GM12873 (cell line): ENCODE measurements at regions not wholly inside any gene's neighbourhood (a gene's known extent, or its start where the extent isn't known, plus 50 kb on each side); places are given as distances from the start of the nearest gene placed in this dataset.

Experiments
- TF ChIP-seq, protein P1 (sequence below): IDR thresholded peaks from 2 replicates; pipeline ENCODE4 v1.5.1; 2012; ENCODE audit warnings: low read depth, mild to moderate bottlenecking, moderate library complexity, low read length, control low read depth; ENCODE audit not compliant: insufficient read depth; ENCODE audit errors: missing control alignments

DNA sequence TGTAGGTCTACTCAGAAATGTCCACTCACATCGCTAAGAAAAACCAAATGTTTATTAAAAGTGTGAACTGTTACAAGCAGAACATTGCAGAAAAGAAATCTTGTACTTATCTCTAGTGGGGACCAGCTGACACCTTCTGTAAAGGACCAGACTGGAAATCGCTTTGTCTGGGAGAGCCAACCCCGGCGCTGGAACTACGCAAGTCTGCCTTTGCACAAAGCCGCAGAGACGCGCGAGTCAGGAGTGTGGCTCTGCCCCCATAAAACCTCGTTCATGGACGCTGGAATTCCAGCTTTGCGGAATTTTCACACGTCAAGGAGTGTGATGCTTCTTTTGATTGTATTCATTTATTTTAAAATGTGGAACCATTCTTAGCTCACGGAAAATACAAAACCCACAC, 141.9 kb upstream of the SALL3 start:
- TF ChIP-seq, protein P1, sequence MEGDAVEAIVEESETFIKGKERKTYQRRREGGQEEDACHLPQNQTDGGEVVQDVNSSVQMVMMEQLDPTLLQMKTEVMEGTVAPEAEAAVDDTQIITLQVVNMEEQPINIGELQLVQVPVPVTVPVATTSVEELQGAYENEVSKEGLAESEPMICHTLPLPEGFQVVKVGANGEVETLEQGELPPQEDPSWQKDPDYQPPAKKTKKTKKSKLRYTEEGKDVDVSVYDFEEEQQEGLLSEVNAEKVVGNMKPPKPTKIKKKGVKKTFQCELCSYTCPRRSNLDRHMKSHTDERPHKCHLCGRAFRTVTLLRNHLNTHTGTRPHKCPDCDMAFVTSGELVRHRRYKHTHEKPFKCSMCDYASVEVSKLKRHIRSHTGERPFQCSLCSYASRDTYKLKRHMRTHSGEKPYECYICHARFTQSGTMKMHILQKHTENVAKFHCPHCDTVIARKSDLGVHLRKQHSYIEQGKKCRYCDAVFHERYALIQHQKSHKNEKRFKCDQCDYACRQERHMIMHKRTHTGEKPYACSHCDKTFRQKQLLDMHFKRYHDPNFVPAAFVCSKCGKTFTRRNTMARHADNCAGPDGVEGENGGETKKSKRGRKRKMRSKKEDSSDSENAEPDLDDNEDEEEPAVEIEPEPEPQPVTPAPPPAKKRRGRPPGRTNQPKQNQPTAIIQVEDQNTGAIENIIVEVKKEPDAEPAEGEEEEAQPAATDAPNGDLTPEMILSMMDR: no peak

DNA sequence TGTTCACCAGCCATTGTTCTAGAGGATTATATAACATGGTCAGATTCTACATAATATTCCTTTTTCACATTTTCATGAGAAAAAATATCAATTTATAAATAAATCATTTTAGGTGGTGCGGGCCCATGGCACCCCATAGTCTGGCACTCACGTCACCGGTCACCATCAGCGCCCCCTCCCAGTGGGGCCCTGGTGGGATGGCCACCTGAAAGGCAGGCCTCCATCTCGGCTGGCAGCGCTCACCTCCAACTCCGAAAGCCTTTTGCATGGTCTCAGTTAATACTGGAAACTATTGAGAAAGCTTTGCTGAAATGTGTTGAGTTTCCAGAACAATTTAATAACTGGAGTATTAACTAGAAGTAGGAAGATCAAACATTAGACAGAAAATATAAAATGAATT, 141.4 kb upstream of the SALL3 start:
- TF ChIP-seq, protein P1: no peak

DNA sequence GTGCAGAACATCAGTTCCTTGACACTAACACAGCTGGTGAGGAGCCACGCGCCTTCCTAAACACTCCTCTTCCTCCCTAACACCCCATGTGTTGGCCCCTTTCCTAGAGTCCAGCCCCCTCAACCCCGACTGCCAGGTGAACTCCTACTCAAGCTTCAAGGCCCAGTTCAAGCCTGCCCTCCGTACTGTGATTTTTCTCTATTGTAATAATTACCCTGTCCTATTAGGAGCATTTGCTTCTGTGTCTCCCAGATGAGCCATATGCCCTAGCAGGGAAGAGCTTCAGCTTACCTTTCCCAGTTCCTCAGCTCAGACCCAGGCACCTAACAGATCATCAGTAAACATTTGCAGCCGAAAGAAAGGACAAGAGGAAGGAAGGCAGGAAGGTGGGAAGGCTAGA, 130.6 kb upstream of the SALL3 start:
- TF ChIP-seq, protein P1: no peak

DNA sequence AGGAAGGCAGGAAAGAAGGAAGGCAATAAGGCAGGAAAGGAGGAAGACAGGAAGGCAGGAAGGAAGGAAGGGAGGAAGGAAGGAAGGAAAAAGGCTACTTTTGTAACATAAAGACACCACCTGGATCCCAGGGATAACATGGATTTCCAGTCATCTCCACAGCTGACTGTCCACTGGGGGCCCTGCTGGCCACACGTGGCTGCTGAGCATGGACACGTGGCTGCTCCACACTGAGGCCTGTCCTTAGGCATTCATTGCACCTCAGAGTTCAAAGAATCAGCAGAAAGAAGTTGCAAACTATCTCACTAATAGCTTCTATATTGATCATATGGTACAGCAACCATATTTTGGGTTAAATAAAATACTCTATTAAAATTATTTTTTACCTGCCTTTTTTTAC, 130.2 kb upstream of the SALL3 start:
- TF ChIP-seq, protein P1: no peak

DNA sequence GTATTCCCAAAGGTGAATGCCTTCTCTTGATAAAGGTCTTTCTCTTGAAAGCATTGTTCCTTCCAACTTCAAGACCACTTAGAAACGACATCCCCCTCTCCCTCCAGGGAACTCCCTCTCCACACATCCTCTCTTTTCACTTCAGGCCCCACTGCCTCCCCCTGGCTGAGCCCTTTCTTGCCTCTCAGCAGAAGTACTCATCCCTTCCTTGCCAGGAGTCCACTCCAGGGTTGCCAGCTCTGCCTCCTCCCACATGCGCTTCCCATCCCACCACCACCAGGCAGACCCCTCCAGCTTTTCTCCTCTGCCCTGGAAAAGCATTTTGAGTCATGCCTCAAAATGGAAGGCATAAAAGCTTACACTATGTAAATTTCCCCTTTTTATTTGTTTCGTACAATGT, 126.3 kb upstream of the SALL3 start:
- TF ChIP-seq, protein P1: no peak

DNA sequence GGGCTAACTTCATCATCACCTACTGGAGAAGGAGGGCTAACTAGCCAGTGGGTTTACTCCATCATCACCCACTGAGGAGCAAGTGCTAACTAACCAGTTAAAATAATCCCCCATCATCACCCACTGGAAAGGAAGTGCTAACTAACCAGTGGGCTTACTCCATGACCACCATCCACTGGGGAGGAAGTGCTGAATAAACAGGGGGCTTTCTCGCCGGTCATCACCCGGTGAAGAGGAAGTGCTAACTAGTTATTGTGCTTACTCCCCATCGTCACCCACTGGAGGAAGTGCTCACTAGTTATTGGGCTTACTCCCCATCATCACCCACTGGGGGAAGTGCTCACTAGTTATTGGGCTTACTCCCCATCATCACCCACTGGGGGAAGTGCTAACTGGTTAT, 124.4 kb upstream of the SALL3 start:
- TF ChIP-seq, protein P1: no peak

DNA sequence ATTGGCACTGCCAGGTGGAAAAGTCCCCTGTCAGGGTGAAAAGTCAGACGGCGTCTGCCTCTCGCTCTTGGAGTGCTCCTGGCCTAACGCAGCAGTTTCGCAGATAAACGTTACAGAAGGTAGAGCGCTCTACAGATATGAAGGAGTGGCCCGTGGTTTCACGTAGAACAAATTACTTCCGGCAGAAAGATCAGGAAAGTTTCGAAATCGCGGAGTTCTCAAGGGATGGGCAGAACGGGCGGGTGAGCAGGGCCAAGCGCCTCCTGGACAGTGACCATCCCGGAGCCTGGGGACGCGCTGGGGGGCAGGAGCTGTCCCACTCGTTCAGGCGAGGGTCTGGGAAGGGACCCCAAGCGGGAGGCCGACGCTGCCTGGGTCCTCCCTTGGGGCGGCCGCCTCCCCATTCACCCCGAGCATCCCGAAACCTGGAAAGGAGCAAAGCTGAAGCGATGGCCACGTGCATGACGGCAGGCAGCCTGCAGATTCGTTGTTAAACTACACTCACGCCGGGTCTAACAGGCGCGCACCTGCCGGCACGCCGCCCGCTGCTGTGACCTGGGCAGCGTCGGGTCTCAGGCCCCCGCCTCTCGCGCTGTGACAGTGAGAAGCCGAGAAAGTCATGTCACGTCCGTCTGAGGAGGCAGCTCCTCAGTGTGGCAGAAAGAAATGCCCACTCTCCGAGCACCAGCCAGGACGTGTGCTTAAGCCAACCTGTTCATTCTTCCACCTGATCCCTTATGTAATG, 122.9 kb upstream of the SALL3 start:
- TF ChIP-seq, protein P1: no peak
